Liver (tissue), 3 donors: ENCODE measurements at regions not wholly inside any gene's neighbourhood (a gene's known extent, or its start where the extent isn't known, plus 50 kb on each side); places are given as distances from the start of the nearest gene placed in this dataset.

Experiments used
- CTCF ChIP-seq: fragments of 150-350 bp; IDR thresholded peaks from 2 replicates; pipeline ENCODE4 v1.5.1; 2017; ENCODE audit warnings: improper control_type of control experiment, low read depth, low read length; ENCODE audit not compliant: missing input control
- FOXA1 ChIP-seq: IDR thresholded peaks from 2 replicates; pipeline ENCODE4 v1.6.1; 2016; ENCODE audit warnings: antibody characterized with exemption
- FOXA2 ChIP-seq: IDR thresholded peaks from 2 replicates; pipeline ENCODE4 v1.6.1; 2016; ENCODE audit warnings: antibody characterized with exemption
- MAX ChIP-seq: IDR thresholded peaks from 2 replicates; pipeline ENCODE4 v1.6.1; 2016; ENCODE audit warnings: antibody characterized with exemption
- SP1 ChIP-seq: IDR thresholded peaks from 2 replicates; pipeline ENCODE4 v1.6.1; 2018; ENCODE audit warnings: antibody characterized with exemption, mild to moderate bottlenecking
- TAF1 ChIP-seq: conservative IDR thresholded peaks from 2 replicates; pipeline ENCODE4 v1.6.1; 2016; ENCODE audit warnings: antibody characterized with exemption, mild to moderate bottlenecking
- YY1 ChIP-seq: IDR thresholded peaks from 2 replicates; pipeline ENCODE4 v1.6.1; 2016; ENCODE audit warnings: antibody characterized with exemption, mild to moderate bottlenecking
- ZBTB33 ChIP-seq: IDR thresholded peaks from 2 replicates; pipeline ENCODE4 v1.6.1; 2016; ENCODE audit warnings: antibody characterized with exemption
- donor health status: healthy.
- donor health status: healthy.

- TF ChIP-seq TAF1 (no peak), CTCF (no peak), SP1 (no peak), FOXA1 (no peak), ZBTB33 (no peak), YY1 (no peak), MAX (no peak), FOXA2 (no peak)
Measured at GRCh38 chr5:26662806-26663360, 375.5 kb downstream of the CDH9 start.
